Fibroblast of lung (primary cell): ENCODE measurements at regions not wholly inside any gene's neighbourhood (a gene's known extent, or its start where the extent isn't known, plus 50 kb on each side); places are given as distances from the start of the nearest gene placed in this dataset.

Experiments
- DNase-seq, 2 donors: peaks; one replicate each; pipeline versions ENCODE4 v3.0.0 to v3.0.0-alpha.2; 2010; ENCODE audit warnings: low read depth in 2 of 2
- H2AFZ ChIP-seq: 2 replicates; pipeline ENCODE4 v1.5.1; 2012; ENCODE audit warnings: low read length, control low read depth, inconsistent platforms
- H3K27ac ChIP-seq: 2 replicates; pipeline ENCODE4 v1.5.1; 2011; ENCODE audit warnings: low read length, control low read depth; ENCODE audit not compliant: insufficient read depth
- H3K27me3 ChIP-seq: 2 replicates; pipeline ENCODE4 v1.5.1; 2011; ENCODE audit warnings: mild to moderate bottlenecking, low read length; ENCODE audit not compliant: control insufficient read depth, insufficient read depth
- H3K36me3 ChIP-seq: 2 replicates; pipeline ENCODE4 v1.5.1; 2011; ENCODE audit warnings: low read length; ENCODE audit not compliant: control insufficient read depth, insufficient read depth
- H3K4me1 ChIP-seq: 2 replicates; pipeline ENCODE4 v1.5.1; 2011; ENCODE audit warnings: low read length; ENCODE audit not compliant: control insufficient read depth, insufficient read depth; ENCODE audit errors: extremely low read depth
- H3K4me2 ChIP-seq: 2 replicates; pipeline ENCODE4 v1.5.1; 2011; ENCODE audit warnings: low read length, control low read depth; ENCODE audit not compliant: insufficient read depth; ENCODE audit errors: extremely low read depth
- H3K4me3 ChIP-seq, 4 experiments: fragments of 200-600 bp in 1 of 4; sonication (generic) in 1 of 4; replicated peaks in 1 of 4; 2 replicates each; pipeline ENCODE4 v1.5.1; 2011 to 2016; ENCODE audit warnings: low read length in 4 of 4, low read depth in 3 of 4, mild to moderate bottlenecking in 3 of 4, control low read depth in 2 of 4, inconsistent platforms in 1 of 4, mixed read lengths in 1 of 4; ENCODE audit not compliant: insufficient read depth in 1 of 4; ENCODE audit errors: control extremely low read depth in 1 of 4
- H3K79me2 ChIP-seq: 2 replicates; pipeline ENCODE4 v1.5.1; 2012; ENCODE audit warnings: mild to moderate bottlenecking, low read length, inconsistent platforms; ENCODE audit not compliant: control insufficient read depth, insufficient read depth
- H3K9ac ChIP-seq: 2 replicates; pipeline ENCODE4 v1.5.1; 2011; ENCODE audit warnings: mild to moderate bottlenecking, low read length, control low read depth; ENCODE audit not compliant: insufficient read depth
- H3K9me3 ChIP-seq: 2 replicates; pipeline ENCODE4 v1.5.1; 2012; ENCODE audit warnings: low read depth, low read length; ENCODE audit not compliant: control insufficient read depth, insufficient read depth
- H4K20me1 ChIP-seq: 2 replicates; pipeline ENCODE4 v1.5.1; 2011; ENCODE audit warnings: low read length; ENCODE audit not compliant: control insufficient read depth, insufficient read depth; ENCODE audit errors: extremely low read depth
- EZH2 ChIP-seq: IDR thresholded peaks from 2 replicates; pipeline ENCODE4 v1.5.1; 2012; ENCODE audit warnings: low read length, control low read depth, mild to moderate bottlenecking; ENCODE audit errors: missing control alignments
- TF ChIP-seq, protein P1 (sequence below), 2 donors: IDR thresholded peaks in 1 of 2; conservative IDR thresholded peaks in 1 of 2; 1 replicate in 1 of 2; 2 replicates in 1 of 2; pipeline ENCODE4 v1.5.1; 2011 to 2012; ENCODE audit warnings: low read length in 2 of 2, control low read depth in 1 of 2, inconsistent platforms in 1 of 2, low read depth in 1 of 2, mild to moderate bottlenecking in 1 of 2

DNA sequence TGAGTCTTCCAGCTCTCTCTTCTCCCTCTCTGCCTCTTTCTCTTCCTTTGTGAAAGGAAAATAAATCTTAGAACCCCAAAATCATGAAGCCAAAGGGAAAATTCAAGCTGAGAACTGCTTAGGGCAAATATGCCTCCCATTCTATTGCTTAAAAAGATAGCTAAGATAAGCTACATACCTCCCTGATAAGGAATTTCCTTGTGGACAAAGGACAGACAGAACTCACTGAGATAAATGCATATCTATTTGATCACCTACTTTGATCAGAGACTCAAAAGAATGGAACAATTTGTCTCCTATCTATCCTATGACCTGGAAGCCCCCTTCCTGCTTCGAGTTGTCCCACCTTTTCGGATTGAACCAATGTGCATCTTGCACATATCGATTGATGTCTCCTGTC lies 220.6 kb upstream of the NMUR2 start:
- Histone ChIP-seq H3K4me1 (no peaks in the 10 kb centered on the region), H3K4me3 (no peak overlapping the region), H3K79me2 (no peaks in the 10 kb centered on the region), H2AFZ (no peak overlapping the region), H4K20me1 (no peaks in the 10 kb centered on the region), H3K9ac (no peak overlapping the region), H3K27me3 (no peaks in the 10 kb centered on the region), H3K36me3 (no peaks in the 10 kb centered on the region), H3K9me3 (no peaks in the 10 kb centered on the region), H3K4me2 (no peak overlapping the region), H3K27ac (no peak overlapping the region)
- DNase-seq: no peak
- TF ChIP-seq, protein P1, sequence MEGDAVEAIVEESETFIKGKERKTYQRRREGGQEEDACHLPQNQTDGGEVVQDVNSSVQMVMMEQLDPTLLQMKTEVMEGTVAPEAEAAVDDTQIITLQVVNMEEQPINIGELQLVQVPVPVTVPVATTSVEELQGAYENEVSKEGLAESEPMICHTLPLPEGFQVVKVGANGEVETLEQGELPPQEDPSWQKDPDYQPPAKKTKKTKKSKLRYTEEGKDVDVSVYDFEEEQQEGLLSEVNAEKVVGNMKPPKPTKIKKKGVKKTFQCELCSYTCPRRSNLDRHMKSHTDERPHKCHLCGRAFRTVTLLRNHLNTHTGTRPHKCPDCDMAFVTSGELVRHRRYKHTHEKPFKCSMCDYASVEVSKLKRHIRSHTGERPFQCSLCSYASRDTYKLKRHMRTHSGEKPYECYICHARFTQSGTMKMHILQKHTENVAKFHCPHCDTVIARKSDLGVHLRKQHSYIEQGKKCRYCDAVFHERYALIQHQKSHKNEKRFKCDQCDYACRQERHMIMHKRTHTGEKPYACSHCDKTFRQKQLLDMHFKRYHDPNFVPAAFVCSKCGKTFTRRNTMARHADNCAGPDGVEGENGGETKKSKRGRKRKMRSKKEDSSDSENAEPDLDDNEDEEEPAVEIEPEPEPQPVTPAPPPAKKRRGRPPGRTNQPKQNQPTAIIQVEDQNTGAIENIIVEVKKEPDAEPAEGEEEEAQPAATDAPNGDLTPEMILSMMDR (conservative IDR thresholded peaks at IDR 0.05 in 1 of 2, IDR thresholded peaks at IDR 0.05 in 1 of 2; ENCODE audit: low read depth in 1 of 2, low read length in 2 of 2): no peak
- TF ChIP-seq EZH2: no peak

- Histone ChIP-seq H3K27ac (no peak overlapping the region), H3K9ac (no peak overlapping the region), H3K4me3 (no peak overlapping the region), H3K36me3 (no peaks in the 10 kb centered on the region), H4K20me1 (no peaks in the 10 kb centered on the region), H3K79me2 (no peaks in the 10 kb centered on the region), H2AFZ (no peak overlapping the region), H3K4me1 (no peaks in the 10 kb centered on the region), H3K9me3 (no peaks in the 10 kb centered on the region), H3K27me3 (no peaks in the 10 kb centered on the region), H3K4me2 (no peak overlapping the region)
- DNase-seq: no peak
- no peak for TF ChIP-seq EZH2
- TF ChIP-seq, protein P1 (conservative IDR thresholded peaks at IDR 0.05 in 1 of 2, IDR thresholded peaks at IDR 0.05 in 1 of 2; ENCODE audit: low read depth in 1 of 2, low read length in 2 of 2): no peak
Measured at GRCh38 chr5:152631221-152631620, 226.1 kb upstream of the NMUR2 start.

DNA sequence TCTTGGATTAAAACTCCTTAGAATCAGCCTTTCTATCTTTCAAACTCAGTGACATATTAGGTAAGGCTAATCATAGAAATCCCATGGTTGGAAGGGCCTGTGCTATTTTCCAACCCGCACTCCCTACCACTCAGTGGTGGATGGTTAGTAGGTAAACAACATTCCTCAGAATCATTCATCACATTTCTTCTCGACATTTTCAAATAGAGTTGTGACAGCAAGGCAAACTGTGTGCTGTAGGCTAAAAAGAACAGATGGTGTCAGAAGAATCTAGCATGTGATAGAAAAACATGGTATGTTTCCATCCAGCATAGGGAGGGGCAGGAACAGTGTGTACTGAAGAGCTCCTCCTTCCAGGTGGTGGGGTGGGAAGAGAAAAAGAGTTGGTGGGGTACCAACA lies 227.3 kb upstream of the NMUR2 start:
- H3K27me3 ChIP-seq: no peaks in the 10 kb centered on the region
- DNase-seq: no peak
- H2AFZ ChIP-seq: no peak overlapping the region
- H4K20me1 ChIP-seq: no peaks in the 10 kb centered on the region
- H3K4me2 ChIP-seq: no peak overlapping the region
- H3K79me2 ChIP-seq: no peaks in the 10 kb centered on the region
- no peak overlapping the region for H3K9ac ChIP-seq
- no peaks in the 10 kb centered on the region for H3K36me3 ChIP-seq
- H3K9me3 ChIP-seq: no peaks in the 10 kb centered on the region
- H3K27ac ChIP-seq: no peak overlapping the region
- H3K4me3 ChIP-seq: no peak overlapping the region
- TF ChIP-seq, protein P1 (conservative IDR thresholded peaks at IDR 0.05 in 1 of 2, IDR thresholded peaks at IDR 0.05 in 1 of 2; ENCODE audit: low read depth in 1 of 2, low read length in 2 of 2): no peak
- no peak for TF ChIP-seq EZH2
- H3K4me1 ChIP-seq: no peaks in the 10 kb centered on the region
